GM21360 (cell line): ENCODE measurements at regions not wholly inside any gene's neighbourhood (a gene's known extent, or its start where the extent isn't known, plus 50 kb on each side); places are given as distances from the start of the nearest gene placed in this dataset.
"Not testable (repeated sequence)": the region's sequence is repeated elsewhere in the genome, so short reads cannot be mapped to it uniquely, and the experiment has no call there.

Source experiments
- ATAC-seq: cut with Tn5 transposase; IDR thresholded peaks from one replicate; pipeline ENCODE4 v1.9.1; 2021; ENCODE audit warnings: mild to moderate bottlenecking, moderate library complexity; ENCODE audit not compliant: unreplicated experiment

GRCh38 chr10:86579883-86580520 lies 58.4 kb upstream of the WAPL start:
- no peak for ATAC-seq

DNA sequence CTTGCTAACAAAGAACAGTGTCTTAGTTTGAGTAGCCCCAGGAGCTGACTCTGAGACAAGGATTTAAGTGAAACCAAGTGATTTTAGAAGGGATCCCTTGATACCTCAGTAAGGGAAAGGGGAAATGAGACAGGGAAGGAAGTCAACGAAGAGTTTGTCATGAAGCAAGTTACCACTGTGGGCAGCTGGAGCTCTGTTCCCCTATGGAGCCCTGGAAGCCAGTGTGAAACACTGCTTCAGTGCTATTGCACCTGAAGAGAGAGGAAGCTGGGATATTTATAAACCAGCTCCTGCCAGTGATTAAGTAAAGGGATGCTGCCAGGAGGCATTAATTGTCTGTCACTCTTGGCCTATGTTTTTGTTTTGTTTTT lies 58.9 kb upstream of the WAPL start:
- ATAC-seq = no peak

DNA sequence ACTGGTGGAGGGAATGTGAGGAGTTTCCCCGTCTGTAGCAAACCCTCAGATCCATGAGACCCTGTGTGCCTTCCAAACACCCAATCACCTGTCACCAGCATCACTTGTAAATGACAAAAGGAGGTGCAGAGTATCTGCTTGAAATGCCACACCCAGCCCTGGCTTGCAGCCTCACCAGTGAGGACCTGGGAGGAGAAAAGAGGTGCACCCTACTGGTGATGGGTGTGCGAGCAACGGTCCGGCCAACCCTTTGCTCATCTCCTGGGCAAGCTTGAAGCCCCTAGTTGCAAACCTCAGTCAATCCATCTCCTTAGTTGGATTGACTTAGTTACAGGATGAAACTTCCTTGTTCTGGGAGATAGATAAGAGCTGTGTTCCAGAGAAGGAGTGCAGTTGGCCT lies 62.4 kb upstream of the WAPL start:
- peak; percentile 85 for ATAC-seq

DNA sequence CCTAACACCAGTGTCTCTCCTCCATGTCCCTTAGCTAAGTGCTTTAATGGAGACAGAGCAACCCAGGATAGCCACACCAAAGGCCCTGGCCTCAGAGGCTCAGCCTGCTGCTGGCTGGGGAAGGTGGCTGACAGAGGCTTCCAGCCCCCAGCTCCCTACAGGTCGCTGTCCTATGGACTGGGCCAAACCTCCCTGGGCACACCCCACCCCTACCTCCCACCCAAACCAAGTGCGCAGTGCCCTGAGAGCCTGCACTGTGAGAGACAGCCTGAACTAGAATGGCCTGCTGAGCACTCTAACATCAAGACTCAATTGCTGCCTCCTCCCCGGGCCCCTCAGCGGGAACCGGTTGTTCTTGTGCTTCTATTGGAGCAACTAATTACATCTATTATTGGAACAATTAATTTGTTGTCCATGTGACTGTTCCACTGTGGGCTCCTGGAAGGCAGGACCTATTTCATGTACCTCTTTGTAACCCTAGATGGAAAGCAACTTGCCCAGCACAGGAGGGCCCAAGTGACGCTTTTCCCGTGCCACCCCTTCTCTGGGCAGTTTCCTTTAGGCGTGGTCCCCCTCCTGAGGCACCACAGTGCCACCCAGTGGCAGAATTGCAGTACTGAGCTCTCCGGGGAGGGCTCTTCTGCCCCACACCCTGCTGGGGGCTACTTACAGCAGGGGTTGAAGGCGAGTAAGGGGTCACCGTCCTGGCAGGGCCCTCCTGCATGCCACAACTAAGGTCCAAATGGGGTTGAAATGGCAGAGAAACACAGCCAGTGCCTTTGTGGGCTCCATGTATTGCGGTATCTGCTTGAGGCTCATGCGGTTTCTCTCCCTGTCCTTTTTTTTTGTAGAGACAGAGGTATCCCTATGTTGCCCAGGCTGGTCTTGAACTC lies 63.7 kb upstream of the WAPL start:
- peak; percentile 87 for ATAC-seq

- ATAC-seq = no peak
Measured at GRCh38 chr10:86586516-86586915, 64.9 kb upstream of the WAPL start.

DNA sequence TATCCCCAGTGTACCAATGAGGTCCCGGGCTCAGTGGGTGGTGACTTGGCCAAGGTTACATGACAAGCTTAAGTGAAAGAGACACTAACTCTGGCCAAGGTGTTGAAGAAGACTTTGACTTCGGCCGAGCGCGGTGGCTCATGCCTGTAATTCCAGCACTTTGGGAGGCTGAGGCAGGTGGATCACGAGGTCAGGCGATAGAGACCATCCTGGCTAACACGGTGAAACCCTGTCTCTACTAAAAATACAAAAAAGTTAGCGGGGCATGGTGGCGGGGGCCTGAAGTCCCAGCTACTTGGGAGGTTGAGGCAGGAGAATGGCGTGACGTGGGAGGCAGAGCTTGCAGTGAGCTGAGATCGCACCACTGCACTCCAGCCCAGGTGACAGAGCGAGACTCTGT lies 65.6 kb upstream of the OPN4 start:
- not testable (repeated sequence) for ATAC-seq

GRCh38 chr10:86591436-86591835 lies 62.9 kb upstream of the OPN4 start:
- ATAC-seq = no peak

DNA sequence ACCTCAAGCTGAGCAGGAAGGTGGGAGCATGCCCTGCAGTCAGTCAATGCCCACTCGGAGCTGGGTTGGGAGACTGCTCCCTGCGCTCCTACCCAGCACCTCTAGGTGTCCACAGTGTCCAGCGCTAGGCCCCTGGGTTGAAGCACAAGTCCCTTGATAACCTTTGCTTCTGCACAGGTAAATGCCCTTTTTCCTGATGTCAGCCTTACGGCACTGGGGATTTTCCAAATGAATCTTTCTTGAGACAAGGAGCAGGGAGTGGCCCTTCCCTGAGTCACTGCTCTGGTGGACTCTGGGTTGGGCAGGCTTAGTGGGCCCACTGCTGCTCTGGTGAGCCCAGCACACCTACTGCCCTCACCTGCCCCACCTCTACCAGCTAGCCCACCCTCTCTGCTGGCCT lies 61.9 kb upstream of the OPN4 start:
- ATAC-seq = no peak

DNA sequence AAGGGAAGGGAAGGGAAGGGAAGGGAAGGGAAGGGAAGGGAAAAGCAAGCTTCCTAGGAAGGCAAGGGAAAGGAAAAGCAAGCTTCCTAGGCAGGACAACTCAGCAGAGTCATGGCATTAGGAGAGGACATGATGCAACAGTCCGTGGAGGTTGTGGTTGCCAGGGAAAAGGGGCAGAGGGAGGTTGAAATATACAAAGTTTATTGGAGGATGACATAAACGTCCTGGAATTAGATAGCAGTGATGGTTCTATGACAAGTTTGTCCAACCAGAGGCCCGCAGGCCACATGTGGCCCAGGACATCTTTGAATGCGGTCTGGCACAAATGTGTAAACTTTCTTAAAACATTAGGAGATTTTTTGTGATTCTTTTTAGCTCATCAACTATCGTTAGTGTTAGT lies 59.8 kb upstream of the OPN4 start:
- no peak for ATAC-seq

DNA sequence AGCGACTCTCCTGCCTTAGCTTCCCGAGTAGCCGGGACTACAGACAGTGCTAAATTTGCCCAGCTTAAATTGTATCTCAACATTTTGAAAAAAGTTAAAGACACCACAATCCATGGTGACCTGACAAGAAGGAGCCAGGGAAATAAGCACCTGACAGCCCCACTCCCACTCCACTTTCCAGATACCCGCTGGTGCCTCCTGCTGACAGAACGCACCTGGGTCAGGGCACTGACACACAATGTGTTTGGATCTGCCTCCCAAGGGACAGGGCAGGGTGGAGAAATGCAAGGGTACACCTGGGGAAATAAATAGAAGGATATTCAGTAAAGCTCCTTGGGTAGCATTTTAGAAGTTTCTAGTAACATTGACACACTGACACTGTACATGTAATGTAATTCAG lies 58.9 kb upstream of the OPN4 start:
- no peak for ATAC-seq

DNA sequence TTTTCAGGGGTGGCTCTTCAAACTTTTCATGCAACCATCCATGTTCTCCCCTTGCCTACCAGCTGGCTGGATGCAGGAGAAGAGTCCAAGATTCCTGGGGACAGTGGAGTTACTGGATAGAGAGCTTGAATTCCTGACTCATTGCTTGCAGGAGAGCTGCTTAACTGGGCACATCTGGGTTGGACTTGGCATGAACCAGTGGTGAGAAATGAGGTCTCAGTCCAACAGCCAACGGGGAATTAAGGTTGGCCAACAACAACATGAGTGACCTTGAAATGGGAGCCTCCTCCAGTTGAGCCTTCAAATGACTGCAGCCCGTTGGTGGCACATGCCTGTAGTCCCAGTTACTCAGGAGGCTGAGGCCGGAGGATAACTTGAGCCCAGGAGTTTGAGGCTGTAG lies 58.1 kb upstream of the OPN4 start:
- ATAC-seq = no peak

GRCh38 chr10:86597306-86597705 lies 57.0 kb upstream of the OPN4 start:
- ATAC-seq = no peak

DNA sequence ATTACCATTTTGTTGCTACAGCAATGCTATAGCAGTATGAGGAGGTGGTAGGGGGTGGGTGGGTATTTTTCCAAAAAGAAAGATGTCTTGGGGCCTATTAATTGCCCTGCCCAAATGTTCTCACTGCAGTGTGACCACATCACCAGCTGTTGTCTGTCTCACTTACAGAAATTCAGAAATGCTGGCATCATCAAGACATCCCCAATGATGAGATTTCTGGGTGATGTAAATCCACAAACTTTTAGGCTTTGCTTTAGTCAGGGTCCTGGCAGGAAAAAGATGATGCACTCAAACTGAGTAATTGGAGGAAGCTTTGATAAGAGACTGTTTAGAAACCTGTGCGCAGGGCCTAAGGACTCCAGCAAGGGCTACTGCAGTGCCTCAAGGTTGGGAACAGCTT lies 56.2 kb upstream of the OPN4 start:
- ATAC-seq = no peak

DNA sequence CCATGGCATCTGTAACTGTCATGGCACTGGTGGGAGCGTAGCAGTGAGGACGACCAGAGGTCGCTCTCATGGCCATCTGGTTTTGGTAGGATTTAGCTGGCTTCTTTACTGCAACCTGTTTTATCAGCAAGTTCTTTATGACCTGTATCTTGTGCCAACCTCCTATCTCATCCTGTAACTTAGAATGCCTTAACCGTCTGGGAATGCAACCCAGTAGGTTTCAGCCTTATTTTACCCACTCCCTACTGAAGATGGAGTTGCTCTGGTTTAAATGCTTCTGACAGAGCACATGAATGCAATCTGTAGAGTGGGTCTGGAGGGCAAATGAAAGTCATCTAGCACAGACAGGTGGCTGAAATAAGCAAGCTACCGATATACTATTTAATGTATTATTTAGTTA lies 55.3 kb upstream of the OPN4 start:
- ATAC-seq = no peak

- ATAC-seq = peak; percentile 94
Measured at GRCh38 chr10:86599729-86600128, 54.6 kb upstream of the OPN4 start.

DNA sequence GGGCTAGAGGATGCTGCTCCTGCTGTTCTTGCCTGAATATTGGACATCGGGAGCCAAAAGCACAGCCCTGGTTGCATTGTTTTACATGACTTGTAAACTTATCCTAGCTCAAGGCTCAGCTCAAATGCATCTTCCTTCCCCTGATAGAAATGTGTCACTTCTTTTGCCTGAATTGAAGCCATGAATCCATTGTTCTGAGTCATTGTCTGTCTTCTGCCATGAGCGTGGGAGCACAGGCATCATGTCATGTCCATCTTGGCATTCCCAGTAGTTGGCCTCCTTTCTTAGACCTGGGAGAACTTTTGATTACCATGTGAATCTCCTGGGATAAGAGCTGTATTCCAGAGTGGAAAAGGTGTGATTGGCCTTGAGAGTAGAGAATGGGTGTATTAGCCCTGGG lies 54.1 kb upstream of the OPN4 start:
- ATAC-seq = no peak

DNA sequence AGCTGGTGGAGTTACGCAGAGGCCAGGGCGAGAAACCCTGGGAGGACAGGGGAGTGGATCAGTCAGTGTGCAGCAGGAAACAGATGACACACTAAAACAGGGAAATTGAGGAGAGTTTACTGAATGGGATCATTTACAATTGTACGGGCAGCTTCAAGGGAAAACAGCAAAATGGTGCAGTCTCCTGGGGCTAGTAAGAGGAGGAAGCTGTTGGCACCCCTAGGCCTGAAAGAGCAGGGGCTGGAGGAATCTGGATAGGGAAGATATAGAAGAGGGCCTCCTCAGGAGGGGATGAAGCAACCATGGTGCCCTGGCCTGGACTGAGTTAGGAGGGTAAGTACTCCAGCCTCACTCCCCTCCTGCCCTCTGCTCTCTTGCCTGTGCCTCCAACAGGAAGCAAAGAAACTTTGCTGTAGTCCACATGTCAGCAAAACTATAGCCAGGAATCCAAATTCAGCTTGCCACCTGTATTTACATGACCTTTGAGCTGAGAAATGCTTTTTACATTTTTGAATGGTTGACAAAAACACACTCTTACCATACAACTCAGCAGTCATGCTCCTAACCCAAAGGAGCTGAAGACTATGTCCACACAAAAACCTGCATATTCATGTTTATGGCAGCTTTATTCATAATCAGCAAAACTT lies 52.3 kb upstream of the OPN4 start:
- ATAC-seq = no peak

DNA sequence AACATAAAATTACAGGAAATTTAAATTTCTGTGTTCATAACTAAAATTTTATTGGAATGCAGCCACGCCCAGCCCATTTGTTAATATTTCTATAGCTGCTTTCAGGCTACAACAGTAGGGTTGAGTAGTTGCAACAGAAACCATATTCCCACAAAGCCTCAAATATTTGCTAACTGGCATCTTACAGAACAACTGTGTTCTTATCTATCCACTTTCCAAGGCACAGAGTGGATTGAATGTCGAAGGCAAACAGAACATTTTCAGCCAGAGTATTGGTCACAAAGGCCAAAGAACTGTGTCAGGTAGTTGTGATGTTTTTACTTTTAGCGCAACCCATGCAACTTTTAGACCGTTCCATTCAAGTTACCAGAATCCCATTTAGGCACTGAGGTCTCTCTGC lies 51.1 kb upstream of the OPN4 start:
- ATAC-seq = no peak
